BJ (cell line): ENCODE measurements at regions not wholly inside any gene's neighbourhood (a gene's known extent, or its start where the extent isn't known, plus 50 kb on each side); places are given as distances from the start of the nearest gene placed in this dataset.

Experiments used
- CTCF ChIA-PET: fragments of 350-600 bp; formaldehyde crosslinking; extraction: SDS; loops from one replicate; lab custom pipeline; 2021; ENCODE audit warnings: antibody characterized with exemption, inconsistent platforms; lab: Yijun Ruan, JAX
- POLR2A ChIA-PET: fragments of 300-600 bp; sonication (Branson Sonifier 250); formaldehyde crosslinking; extraction: SDS; loops from one replicate; lab custom pipeline; 2021; ENCODE audit warnings: antibody characterized with exemption; lab: Charles Lee
- DNase-seq: peaks from one replicate; pipeline ENCODE4 v3.0.0-alpha.2; 2011; ENCODE audit warnings: low read depth
- H3K27me3 ChIP-seq: 2 replicates; pipeline ENCODE4 v1.6.0; 2011; ENCODE audit warnings: low read length; ENCODE audit not compliant: control insufficient read depth, insufficient read depth
- H3K36me3 ChIP-seq: 2 replicates; pipeline ENCODE4 v1.5.1; 2011; ENCODE audit warnings: low read length; ENCODE audit not compliant: control insufficient read depth, insufficient read depth
- H3K4me3 ChIP-seq: 2 replicates; pipeline ENCODE4 v1.5.1; 2011; ENCODE audit warnings: low read depth, mild to moderate bottlenecking, control low read depth, low read length
- CTCF ChIP-seq: IDR thresholded peaks from 2 replicates; pipeline ENCODE4 v1.5.1; 2011; ENCODE audit warnings: low read depth, mild to moderate bottlenecking, control low read depth, inconsistent platforms, low read length, moderate library complexity; ENCODE audit not compliant: insufficient read depth

DNA sequence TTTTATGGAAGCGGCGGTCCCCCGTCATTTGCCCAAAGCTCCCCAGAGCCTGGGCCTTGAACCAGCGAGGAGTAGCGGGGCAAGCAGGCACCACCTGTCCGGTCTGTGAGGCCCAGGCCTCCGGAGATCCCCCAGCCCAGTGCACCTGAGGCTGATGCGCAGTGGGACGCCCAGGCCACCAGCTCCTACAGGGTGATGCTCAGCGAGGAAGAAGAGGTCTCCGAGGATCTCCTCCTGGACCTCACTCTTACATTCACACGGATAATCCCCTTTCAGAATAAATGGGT lies 220.2 kb downstream of the NDUFA10 start:
- no peak for DNase-seq
- Histone ChIP-seq H3K36me3 (no peaks in the 10 kb centered on the region), H3K27me3 (no peaks in the 10 kb centered on the region), H3K4me3 (no peak overlapping the region)
- POLR2A ChIA-PET = no interaction called here
- no peak for TF ChIP-seq CTCF
- CTCF ChIA-PET = interaction anchor here (1.3 kb wide), 1 partner anchor 14 kb away, joined by 3 read pairs; no protein-coding TSS in a partner anchor

GRCh38 chr2:239804161-239805042 lies 220.7 kb downstream of the NDUFA10 start:
- POLR2A ChIA-PET = no interaction called here
- no peaks in the 10 kb centered on the region for H3K36me3 ChIP-seq
- TF ChIP-seq CTCF = no peak
- DNase-seq = no peak
- H3K27me3 ChIP-seq = no peaks in the 10 kb centered on the region
- CTCF ChIA-PET = interaction anchor here (1.3 kb wide), 1 partner anchor 14 kb away, joined by 3 read pairs; no protein-coding TSS in a partner anchor
- H3K4me3 ChIP-seq = no peak overlapping the region

- TF ChIP-seq CTCF = no peak
- DNase-seq = no peak
- H3K4me3 ChIP-seq = no peak overlapping the region
- CTCF ChIA-PET = no interaction called here
- POLR2A ChIA-PET = no interaction called here
- H3K36me3 ChIP-seq = no peaks in the 10 kb centered on the region
- H3K27me3 ChIP-seq = no peaks in the 10 kb centered on the region
Observed at GRCh38 chr2:239803766-239804115, 221.4 kb downstream of the NDUFA10 start.

DNA sequence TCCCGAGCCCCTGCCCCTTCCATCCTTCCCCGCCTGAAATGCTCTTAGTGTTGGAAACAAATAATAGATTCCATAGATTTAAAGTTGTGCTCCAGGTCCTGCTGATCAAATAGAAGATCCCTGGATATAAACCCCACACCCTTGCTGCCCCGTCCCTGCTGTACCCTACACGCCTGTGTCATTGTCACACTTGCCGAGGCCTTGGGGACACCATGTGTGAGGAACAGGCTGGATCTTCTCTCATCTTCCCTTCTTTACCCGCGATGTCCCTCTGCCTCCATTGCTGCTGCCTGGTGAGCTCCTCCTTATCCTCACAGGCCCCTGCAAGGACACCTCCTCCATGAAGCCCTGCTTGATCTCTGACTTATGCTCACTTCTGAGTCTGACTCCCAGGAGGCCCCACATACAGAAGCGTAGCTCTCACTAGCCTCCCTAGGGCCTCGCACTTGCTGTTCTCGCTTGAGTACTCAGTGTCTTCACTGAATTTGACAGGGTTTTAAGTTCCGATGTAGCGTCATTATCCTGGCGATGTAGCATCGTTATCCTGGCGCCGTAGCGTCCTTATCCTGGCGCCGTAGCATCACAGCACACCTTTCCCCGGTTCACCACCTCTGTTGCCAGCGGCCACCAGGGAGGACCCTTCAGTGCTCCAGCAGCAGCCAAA lies 221.9 kb downstream of the NDUFA10 start:
- no peaks in the 10 kb centered on the region for H3K27me3 ChIP-seq
- CTCF ChIA-PET = no interaction called here
- no peak for TF ChIP-seq CTCF
- DNase-seq = no peak
- no peaks in the 10 kb centered on the region for H3K36me3 ChIP-seq
- POLR2A ChIA-PET = no interaction called here
- no peak overlapping the region for H3K4me3 ChIP-seq

DNA sequence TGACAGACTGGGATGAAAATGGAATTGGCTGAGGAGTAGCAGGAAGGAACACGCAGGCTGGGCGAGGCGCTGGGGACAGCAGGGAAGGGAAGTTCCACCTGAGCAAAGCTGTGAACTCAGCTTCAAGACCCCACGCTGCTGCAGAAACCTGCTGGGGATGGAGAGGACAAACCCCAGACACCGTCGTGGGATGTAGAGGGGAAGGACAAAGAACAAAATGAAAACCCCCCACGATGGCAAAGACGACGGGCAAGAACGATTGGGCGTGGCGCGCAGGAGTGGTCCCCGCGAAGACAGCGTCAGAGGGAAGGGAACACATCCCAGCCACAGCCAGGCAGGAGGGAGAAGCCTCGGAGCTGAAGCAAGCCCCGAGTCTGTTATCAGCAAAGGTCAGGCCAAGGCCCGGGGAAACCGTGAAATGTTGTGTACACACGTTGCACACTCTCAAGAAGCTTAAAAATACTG lies 222.9 kb downstream of the NDUFA10 start:
- Histone ChIP-seq H3K36me3 (no peaks in the 10 kb centered on the region), H3K27me3 (no peaks in the 10 kb centered on the region), H3K4me3 (no peak overlapping the region)
- POLR2A ChIA-PET = no interaction called here
- TF ChIP-seq CTCF = no peak
- DNase-seq = no peak
- CTCF ChIA-PET = no interaction called here
